GM21717 (cell line): ENCODE measurements at regions not wholly inside any gene's neighbourhood (a gene's known extent, or its start where the extent isn't known, plus 50 kb on each side); places are given as distances from the start of the nearest gene placed in this dataset.

Experiments used
- ATAC-seq: cut with Tn5 transposase; IDR thresholded peaks from one replicate; pipeline ENCODE4 v1.9.1; 2021; ENCODE audit warnings: mild to moderate bottlenecking, moderate library complexity; ENCODE audit not compliant: unreplicated experiment

DNA sequence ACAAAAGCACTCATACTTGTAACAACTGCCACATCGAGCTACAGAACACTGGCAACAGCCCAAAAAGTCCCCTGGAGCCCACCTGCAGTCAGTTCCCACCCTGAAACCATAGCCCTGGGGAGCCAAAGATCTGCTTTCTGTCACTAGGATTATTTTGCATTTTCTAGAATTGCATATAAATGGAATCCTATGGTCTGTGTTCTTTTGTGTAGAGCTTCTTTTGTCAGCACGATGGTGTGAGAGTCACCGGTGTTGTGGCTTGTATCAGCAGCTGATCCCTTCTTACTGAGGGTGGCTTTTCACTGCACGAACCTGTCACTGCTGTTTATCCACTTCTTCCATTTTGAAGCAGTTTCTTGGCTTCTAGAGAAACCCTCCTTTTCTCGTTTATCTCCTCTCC, 60.1 kb upstream of the PRR23E start:
- no peak for ATAC-seq

DNA sequence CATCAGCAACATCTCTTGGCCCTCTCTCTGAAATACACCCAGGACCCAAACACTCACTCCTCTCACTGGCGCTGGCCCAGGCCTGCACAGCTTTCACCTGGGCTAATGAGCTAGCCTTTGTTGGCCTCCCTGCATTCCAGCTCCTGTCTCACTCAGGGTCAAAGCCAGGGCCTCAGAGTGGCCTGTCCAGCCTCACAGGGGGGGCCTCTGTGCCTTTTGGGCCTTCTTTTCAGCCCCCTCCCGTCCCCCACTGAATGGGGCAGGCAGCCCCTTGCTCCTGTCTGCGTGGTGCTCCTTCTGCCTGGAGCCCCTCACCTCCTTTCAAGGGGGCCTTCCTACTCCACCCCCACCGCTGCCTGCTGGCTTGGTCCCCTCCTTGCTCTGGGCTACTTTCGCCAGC, 59.0 kb upstream of the PRR23E start:
- no peak for ATAC-seq

DNA sequence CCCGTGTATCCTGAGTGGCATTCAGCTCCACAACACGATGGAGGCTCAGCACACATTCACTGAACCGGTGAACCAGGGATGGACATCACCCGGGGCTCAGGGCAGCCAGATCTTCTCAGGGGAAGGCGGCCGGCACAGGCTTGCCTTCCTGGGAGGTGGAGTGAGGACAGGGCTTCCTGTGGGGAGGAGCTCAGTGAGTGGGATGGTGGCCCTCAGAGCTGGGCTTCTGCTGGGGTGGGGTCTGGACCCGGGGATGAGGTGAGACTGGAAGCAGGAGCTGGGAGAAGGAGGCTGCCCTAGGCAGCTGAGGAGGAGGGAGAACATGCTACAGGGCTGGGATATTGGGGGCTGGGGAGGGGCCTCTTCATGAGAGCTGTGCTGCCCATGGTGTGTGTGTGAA, 58.5 kb upstream of the PRR23E start:
- ATAC-seq, result no peak

DNA sequence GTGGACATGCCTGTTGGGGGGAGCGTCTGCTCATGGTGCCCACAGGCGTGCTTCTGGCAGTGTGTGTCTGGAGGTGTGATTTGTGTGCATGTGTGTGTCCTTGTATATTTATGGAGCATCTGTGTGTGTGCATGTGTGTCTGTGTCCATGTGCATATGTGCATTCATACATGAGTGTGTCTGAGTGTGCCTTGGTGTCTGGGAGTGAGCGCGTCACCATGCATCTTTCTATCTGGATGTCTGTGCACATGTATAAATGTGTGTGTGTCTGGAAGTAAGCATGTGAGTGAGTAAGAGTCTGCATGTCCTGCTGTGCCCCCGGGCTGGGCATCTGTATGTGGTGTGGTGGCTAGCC, 58.1 kb upstream of the PRR23E start:
- ATAC-seq, result no peak

DNA sequence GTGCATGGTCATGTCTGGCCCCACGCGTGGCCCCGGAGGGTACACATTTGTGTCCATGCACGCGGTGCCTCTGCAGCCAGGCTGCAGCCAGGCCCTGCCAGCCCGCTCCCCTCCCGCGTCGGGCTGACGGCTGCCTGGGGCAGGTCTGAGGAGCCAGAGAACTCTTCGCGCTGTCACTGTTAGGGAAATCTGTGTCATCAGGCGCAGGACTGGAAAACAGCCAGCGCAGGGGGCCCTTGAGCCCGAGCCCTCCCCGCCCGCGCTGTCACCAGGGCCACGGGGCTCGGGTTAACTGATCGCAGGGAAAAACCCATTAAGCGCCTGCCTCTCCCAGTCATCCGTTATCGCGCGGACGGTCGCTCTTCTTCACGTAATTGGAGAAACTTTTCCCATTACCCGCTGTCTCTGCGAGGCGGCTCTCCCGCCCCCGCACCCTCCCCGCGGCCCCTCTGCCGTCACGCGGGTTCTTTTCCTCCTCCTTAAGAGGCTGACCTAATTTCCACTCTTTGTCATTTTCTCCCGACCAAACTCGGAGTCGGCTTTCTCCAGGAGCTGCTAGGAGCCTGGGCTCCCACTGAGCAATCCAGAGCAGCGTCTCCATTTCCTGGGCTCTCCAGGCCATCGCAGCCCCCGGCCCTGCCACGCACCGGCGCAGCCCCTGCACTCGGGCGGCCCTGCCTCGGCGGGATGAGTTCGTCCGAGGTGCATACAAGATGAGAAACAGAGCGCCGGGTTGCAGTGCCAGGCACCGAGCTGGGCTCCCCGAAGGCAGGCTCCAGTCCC, 57.5 kb upstream of the PRR23E start:
- ATAC-seq, result no peak

DNA sequence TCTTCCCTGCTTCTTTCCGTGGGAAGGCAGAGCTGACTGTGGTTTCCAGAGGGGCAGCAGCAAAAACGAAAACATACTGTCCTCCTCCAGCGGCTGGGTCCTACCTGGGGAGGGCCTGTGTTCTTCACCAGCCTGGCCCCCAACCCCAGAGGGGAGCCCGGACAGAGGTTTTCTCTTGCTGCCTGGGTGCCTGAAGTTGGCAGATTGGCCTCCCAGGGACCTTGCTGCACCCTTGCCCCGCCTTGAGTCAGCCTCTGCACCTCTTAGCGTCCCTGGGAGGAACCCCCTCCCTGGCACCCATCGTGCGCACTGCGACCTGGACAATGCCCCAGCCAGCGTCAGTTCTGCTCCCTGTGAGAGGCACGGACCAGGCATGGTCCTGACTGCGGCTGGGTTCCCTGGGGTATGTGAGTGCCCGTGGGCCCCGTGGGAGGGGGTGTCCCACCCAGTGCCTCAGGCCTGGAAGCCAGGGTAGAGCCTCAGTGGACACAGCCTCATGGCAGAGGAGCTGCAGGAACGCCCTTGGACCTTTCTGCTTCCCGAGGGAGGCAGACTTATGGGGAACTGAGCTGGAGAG, 56.8 kb upstream of the PRR23E start:
- no peak for ATAC-seq

DNA sequence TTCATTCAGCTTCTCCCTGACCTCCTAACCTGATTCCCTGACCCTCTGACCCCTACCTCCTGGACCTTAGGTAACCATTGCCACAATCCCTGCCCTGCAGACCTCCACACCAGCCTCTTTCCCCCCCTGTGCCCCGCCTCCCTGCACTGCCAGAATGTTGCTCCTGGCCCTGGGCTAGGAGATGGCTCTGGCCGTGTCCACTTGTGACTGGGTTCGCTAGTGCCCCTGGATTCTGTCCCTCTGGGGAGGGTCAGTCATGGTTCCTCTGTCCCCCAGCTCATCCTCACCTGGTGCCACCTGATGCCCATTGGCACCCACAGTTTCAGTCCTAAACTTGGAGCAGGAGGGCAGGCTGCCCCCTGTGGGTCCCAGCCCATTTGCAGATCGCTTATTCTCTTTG, 56.2 kb upstream of the PRR23E start:
- ATAC-seq, result no peak

DNA sequence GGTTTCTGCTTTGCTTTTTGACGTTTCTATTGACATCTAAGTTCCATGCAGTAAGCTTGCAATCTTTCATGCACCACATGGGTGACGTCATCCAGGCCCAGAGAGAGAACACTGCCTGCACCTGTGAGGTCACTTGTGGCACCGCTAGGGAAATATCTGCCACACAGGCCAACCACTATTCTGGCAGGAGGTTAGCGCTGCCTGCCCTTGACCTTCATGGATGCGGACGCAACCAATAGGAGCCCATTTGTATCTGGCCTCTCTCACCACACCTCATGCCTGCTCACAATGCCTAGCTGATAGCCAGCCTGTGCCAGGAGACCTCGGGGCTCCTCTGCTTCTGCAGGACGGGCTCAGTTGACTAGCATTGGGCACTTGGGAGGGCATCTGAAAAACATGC, 55.8 kb upstream of the PRR23E start:
- ATAC-seq, result no peak

DNA sequence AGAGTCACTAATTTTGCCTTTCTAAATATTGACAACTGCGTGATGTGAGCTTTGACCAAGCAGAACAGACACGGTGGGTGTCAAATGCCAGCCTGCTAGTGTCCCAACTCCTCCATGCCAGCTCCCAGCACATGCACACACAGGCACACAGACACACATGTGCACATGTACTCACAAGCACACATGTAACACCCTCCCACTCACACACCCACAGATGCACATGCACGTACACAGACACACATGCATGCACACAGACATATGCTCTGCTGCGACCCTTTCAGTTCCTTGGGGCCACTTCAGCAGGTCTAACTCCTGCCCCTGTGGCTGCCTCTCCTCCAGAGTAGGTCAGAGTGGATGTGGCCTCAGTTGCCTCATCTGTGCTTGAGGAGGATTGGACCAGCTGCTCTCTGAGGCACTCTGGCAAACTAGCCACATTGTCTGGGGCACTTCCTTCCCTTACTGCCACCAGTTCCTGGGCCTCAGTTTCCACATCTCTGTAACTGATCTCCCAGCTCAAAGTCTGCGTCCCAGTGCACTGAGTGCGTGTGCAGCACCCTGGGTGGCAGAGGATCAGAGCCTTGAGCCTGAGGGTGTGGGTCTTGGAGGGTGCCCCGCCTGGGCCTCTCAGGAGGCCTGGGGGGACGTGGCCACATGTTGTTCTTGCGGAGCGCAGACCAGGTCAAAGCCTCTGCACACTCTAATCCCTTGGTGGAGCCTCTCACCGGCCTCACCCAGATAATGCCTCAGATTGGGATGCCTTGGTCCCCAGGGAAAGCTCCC, 55.0 kb upstream of the PRR23E start:
- ATAC-seq, result no peak

DNA sequence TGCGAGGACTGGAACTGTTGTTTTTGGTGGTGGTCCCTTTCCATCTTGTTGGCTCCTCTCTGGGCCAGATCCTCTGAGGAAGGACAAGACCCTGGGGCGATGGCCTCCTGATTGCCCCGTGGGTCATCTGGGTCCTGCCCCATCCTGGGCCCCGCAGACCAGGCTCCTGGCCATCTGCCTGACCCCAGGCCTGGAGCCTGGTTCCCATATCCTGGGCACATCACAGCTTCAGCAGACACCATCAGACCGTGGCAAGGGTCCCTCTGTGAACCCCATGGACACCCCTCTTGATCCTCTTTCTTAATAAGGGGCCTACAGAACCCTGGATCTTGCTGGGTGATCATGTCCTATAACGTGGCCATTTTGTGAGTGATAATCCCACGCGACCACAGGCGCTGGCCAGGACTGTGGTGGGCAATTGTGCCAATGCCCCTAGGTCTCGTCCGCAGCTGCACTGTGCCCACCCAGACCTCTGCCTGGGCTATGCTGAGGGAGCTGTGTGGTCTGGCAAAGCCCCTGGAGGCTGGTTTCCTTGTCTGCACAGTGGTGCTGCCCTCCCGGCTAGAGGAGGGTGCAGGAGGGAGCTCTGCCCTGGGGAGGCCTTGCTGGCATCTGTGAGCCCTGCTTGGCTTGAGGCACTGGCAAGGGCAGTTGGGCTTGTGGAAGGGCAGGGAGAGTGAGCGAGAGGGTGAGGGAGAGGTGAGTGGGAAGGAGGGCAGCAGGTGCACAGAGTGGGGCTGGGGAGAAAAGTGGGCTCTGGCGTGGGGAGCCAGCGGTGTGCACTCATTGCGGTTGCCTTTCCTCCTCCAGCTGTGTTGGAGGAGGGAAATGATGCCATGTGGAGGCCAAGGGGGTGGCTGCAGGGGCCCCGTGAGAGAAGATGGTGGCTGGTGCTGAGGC, 53.1 kb upstream of the PRR23E start:
- ATAC-seq, result no peak

DNA sequence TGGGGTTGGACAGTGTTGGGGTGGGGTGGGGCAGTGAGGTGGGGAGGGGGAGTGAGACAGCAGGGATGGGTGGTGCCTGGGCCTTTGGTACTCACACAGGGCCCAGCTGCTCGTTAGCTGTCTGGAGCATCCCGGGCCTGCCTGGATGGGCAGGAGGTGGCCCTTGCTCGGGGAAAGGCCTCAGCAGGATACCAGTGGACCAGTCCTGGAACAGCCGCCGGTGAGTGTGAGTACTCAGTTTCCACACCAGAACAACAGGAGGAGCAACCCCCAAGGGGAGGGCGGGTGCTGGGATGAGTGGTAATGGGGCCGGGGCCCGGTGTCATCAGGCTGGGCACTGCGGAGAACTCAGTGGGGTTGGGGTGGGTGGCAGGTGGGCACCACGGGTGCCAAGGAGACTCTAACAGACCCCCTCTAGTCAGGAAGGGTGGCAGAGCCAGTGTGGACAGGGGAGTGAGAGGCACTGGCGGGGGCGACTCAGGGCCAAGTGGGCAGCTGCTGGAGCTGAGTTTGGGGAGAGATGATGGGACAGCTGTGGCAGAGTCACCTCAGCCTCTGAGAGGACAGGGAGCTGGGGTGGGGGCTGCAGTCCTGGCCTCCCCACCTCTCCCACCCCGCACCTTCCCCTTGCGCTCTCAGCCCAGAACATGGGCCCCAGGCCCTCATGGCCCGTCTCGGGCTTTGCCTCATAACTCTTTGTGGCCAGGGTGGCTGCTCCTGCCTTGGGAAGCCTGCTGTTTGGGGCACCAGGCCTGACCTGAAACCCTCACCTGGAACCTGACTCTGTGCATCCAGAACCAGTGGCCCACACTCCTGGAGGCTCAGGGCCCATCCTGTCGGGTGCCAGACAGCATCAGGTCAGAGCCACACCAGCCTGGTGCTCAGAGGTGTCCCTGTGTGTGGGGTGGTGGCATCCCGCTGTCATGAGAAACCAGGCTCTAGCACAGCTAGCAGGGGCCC, 52.1 kb upstream of the PRR23E start:
- ATAC-seq, result no peak

DNA sequence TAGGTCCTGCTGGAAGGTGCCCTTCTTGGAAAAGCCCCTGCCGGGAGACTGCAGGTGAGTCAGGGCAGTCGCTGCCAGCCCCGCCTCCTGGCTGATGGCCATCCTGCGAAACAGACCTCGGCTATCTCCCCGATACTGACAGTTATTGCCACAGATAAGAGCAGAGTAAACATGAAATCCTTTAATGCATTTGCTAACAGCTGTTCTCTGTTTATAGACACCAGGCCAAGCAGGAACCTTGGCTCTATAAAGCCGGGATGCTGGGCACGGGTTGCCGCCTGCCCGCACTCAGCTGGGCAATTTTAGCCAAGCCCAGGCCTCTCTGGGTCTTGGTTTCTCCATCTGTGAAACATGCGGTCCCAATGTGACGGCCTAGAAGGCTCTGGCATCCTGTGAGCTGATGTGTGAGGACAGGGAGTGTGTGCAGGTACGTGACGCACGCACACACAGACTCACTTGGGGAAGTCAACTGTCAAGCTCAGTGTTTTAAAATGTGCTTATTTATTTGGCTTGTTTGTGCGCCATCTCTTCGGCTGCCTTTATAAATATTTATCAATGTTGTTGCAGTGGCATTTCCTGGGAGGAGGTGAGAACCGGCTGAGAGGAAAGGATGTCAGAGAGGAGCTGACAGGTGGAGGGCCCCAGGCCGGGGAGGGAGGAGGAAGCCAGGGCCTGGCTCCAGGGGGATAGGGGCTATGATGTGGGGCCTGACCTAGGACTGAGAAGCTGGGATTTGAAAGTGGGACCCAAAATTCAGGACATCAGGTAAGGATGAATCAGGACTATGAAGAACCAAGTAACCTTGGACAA, 50.8 kb upstream of the PRR23E start:
- no peak for ATAC-seq
